Mesenchymal stem cell (in vitro differentiated cells and primary cell): ENCODE measurements at regions not wholly inside any gene's neighbourhood (a gene's known extent, or its start where the extent isn't known, plus 50 kb on each side); places are given as distances from the start of the nearest gene placed in this dataset.

ENCODE experiments used
- DNase-seq: peaks from one replicate; pipeline ENCODE4 v3.0.0-alpha.2; 2013
- H2AFZ ChIP-seq: one replicate; pipeline ENCODE4 v1.6.1; 2013; ENCODE audit warnings: low read depth, mild to moderate bottlenecking, control low read depth, inconsistent platforms, low read length, moderate library complexity
- H2AK5ac ChIP-seq: 2 replicates; pipeline ENCODE4 v1.6.1; 2013; ENCODE audit warnings: low read length, moderate library complexity, mild to moderate bottlenecking, inconsistent platforms; ENCODE audit not compliant: severe bottlenecking
- H2BK120ac ChIP-seq: one replicate; pipeline ENCODE4 v1.6.1; 2013; ENCODE audit warnings: low read depth, mild to moderate bottlenecking, inconsistent platforms, low read length, moderate library complexity
- H2BK12ac ChIP-seq, 2 experiments: one replicate each; pipeline ENCODE4 v1.6.1; 2013; ENCODE audit warnings: inconsistent platforms in 2 of 2, low read length in 2 of 2, mild to moderate bottlenecking in 2 of 2, moderate library complexity in 2 of 2, control low read depth in 1 of 2
- H2BK15ac ChIP-seq: one replicate; pipeline ENCODE4 v1.6.1; 2013; ENCODE audit warnings: mild to moderate bottlenecking, low read depth, inconsistent platforms; ENCODE audit not compliant: poor library complexity, severe bottlenecking
- H2BK5ac ChIP-seq: 2 replicates; pipeline ENCODE4 v1.6.1; 2013; ENCODE audit warnings: low read depth, mild to moderate bottlenecking, low read length, control low read depth, inconsistent platforms; ENCODE audit not compliant: poor library complexity, severe bottlenecking
- H3K14ac ChIP-seq, 2 experiments: one replicate each; pipeline ENCODE4 v1.6.1; 2013; ENCODE audit warnings: inconsistent platforms in 2 of 2, low read length in 2 of 2, control low read depth in 1 of 2, mild to moderate bottlenecking in 1 of 2, moderate library complexity in 1 of 2
- H3K18ac ChIP-seq, 2 experiments: one replicate each; pipeline ENCODE4 v1.6.1; 2013; ENCODE audit warnings: inconsistent platforms in 2 of 2, low read length in 2 of 2, control low read depth in 1 of 2, low read depth in 1 of 2, mild to moderate bottlenecking in 1 of 2
- H3K23ac ChIP-seq, 2 experiments: one replicate each; pipeline ENCODE4 v1.6.1; 2013; ENCODE audit warnings: inconsistent platforms in 2 of 2, low read length in 2 of 2, mild to moderate bottlenecking in 2 of 2, moderate library complexity in 2 of 2, control low read depth in 1 of 2
- H3K27ac ChIP-seq: 2 replicates; pipeline ENCODE4 v1.5.1; 2013; ENCODE audit warnings: mild to moderate bottlenecking, moderate library complexity, low read length, control low read depth, inconsistent platforms; ENCODE audit not compliant: poor library complexity, severe bottlenecking
- H3K27me3 ChIP-seq, 2 experiments: 2 replicates each; pipeline versions ENCODE4 v1.6.1 to v1.7.0; 2013; ENCODE audit warnings: low read length in 2 of 2, mild to moderate bottlenecking in 2 of 2, moderate library complexity in 2 of 2, control low read depth in 1 of 2, inconsistent platforms in 1 of 2; ENCODE audit not compliant: control insufficient read depth in 1 of 2, insufficient read depth in 1 of 2
- H3K36me3 ChIP-seq, 2 experiments: 2 replicates each; pipeline versions ENCODE4 v1.6.1 to v1.7.0; 2013; ENCODE audit warnings: low read length in 2 of 2, control low read depth in 1 of 2, inconsistent platforms in 1 of 2, low read depth in 1 of 2, mild to moderate bottlenecking in 1 of 2; ENCODE audit not compliant: insufficient read depth in 2 of 2, control insufficient read depth in 1 of 2
- H3K4ac ChIP-seq, 2 experiments: one replicate each; pipeline ENCODE4 v1.6.1; 2013; ENCODE audit warnings: inconsistent platforms in 2 of 2, low read length in 2 of 2, mild to moderate bottlenecking in 2 of 2, moderate library complexity in 2 of 2, control low read depth in 1 of 2, low read depth in 1 of 2
- H3K4me1 ChIP-seq: 2 replicates; pipeline ENCODE4 v1.6.1; 2013; ENCODE audit warnings: low read depth, low read length, control low read depth; ENCODE audit not compliant: control insufficient read depth, insufficient read depth
- H3K4me2 ChIP-seq: 2 replicates; pipeline ENCODE4 v1.6.1; 2013; ENCODE audit warnings: low read length, mild to moderate bottlenecking, inconsistent platforms; ENCODE audit not compliant: poor library complexity, severe bottlenecking
- H3K4me3 ChIP-seq, 2 experiments: 2 replicates each; pipeline versions ENCODE4 v1.5.1 to v1.7.0; 2013; ENCODE audit warnings: low read length in 2 of 2, mild to moderate bottlenecking in 2 of 2, control low read depth in 1 of 2, low read depth in 1 of 2; ENCODE audit not compliant: insufficient read depth in 1 of 2
- H3K79me1 ChIP-seq: replicated peaks from 2 replicates; pipeline ENCODE4 v1.6.1; 2013; ENCODE audit warnings: mild to moderate bottlenecking, control low read depth, low read length, inconsistent platforms; ENCODE audit not compliant: poor library complexity, severe bottlenecking
- H3K9ac ChIP-seq: 2 replicates; pipeline ENCODE4 v1.7.0; 2013; ENCODE audit warnings: mild to moderate bottlenecking, low read length, moderate library complexity
- H3K9me3 ChIP-seq: 2 replicates; pipeline ENCODE4 v1.7.0; 2013; ENCODE audit warnings: mild to moderate bottlenecking, low read length; ENCODE audit not compliant: control insufficient read depth
- H4K8ac ChIP-seq: one replicate; pipeline ENCODE4 v1.6.1; 2013; ENCODE audit warnings: inconsistent platforms, mild to moderate bottlenecking, low read length, moderate library complexity
- H4K91ac ChIP-seq: one replicate; pipeline ENCODE4 v1.6.1; 2013; ENCODE audit warnings: mild to moderate bottlenecking, low read length, inconsistent platforms
- WGBS: methylation state at CpG from one replicate; pipeline ENCODE4 v1.1.7; 2013; ENCODE audit warnings: mixed read lengths; 5-methylcytosine and 5-hydroxymethylcytosine counted together

DNA sequence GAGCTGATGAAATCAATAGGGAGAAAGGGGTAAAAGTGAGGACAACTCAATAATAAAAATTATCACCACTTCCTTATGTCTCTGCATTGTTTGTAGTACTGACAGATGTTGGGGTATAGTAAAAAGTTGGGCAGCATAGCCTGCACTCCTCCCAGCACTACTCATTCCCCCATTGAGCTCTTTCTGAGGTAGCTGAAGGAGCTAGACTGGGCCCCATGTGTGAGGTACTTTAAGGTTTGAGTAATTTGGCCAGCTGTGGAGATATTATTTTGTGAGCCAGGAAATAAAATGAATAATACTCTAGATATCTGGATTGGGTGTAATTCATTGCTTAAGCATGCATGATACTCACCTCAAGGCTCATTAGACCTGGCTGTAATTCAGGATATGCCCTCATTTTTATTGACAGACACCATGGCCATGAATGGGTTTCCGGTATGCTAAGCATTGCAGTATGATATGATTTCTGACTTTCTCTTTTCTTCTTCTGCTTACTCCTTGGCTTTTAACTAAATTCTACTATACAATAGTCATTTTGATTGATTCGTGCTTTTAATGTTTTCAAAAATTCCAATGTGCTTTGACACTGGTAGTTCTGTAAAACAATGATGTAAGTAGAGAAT is 283.9 kb upstream of the RIMS1 start:
- H2AK5ac ChIP-seq = no peak overlapping the region
- H3K14ac ChIP-seq = no peak overlapping the region
- no peak overlapping the region for H2AFZ ChIP-seq
- H3K79me1 ChIP-seq = peaks cover 1% of the 10 kb centered on the region
- H3K4me3 ChIP-seq = no peak overlapping the region
- no peaks in the 10 kb centered on the region for H3K36me3 ChIP-seq
- H3K4me1 ChIP-seq = peaks cover 4% of the 10 kb centered on the region
- H2BK12ac ChIP-seq = no peak overlapping the region
- no peak overlapping the region for H3K9ac ChIP-seq
- H4K8ac ChIP-seq = no peak overlapping the region
- no peak overlapping the region for H3K4me2 ChIP-seq
- H3K23ac ChIP-seq = no peak overlapping the region
- no peaks in the 10 kb centered on the region for H3K9me3 ChIP-seq
- DNase-seq = no peak
- no peak overlapping the region for H3K4ac ChIP-seq
- H2BK5ac ChIP-seq = no peak overlapping the region
- 100% methylated on average over 1 of the region's 2 CpGs for WGBS
- H3K18ac ChIP-seq = no peak overlapping the region
- H3K27me3 ChIP-seq = no peaks in the 10 kb centered on the region
- no peak overlapping the region for H2BK120ac ChIP-seq
- no peak overlapping the region for H4K91ac ChIP-seq
- peak overlapping the region; percentile 74 for H3K27ac ChIP-seq
- H2BK15ac ChIP-seq = no peak overlapping the region

DNA sequence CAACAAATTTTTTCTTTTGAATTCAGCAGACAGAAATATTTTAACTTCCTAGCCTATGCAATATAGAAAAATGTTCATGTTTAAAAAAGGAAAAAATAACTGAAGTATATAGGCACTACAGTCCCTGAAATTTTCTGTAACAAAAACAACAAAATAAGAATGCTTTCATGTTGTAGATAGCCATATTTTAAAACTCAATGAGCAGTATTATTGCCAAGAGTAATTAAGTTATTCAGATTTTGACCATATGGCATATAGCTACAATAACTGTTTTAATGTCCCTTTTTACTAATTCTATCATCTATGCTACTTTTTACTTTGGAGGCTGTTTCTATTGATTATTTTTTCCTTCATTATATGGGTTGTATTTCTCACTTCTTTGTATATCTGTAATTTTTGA is 283.3 kb upstream of the RIMS1 start:
- no peak overlapping the region for H3K23ac ChIP-seq
- peaks cover 4% of the 10 kb centered on the region for H3K4me1 ChIP-seq
- no peak overlapping the region for H2AFZ ChIP-seq
- H3K4ac ChIP-seq = no peak overlapping the region
- no peak overlapping the region for H3K14ac ChIP-seq
- no peaks in the 10 kb centered on the region for H3K9me3 ChIP-seq
- peaks cover 1% of the 10 kb centered on the region for H3K79me1 ChIP-seq
- H2BK5ac ChIP-seq = no peak overlapping the region
- H4K91ac ChIP-seq = no peak overlapping the region
- H3K4me3 ChIP-seq = no peak overlapping the region
- no peak overlapping the region for H3K9ac ChIP-seq
- no peak overlapping the region for H2BK120ac ChIP-seq
- no peak overlapping the region for H3K18ac ChIP-seq
- H3K27me3 ChIP-seq = no peaks in the 10 kb centered on the region
- no peak overlapping the region for H3K4me2 ChIP-seq
- no peak overlapping the region for H2AK5ac ChIP-seq
- H3K36me3 ChIP-seq = no peaks in the 10 kb centered on the region
- H2BK12ac ChIP-seq = no peak overlapping the region
- H2BK15ac ChIP-seq = no peak overlapping the region
- H3K27ac ChIP-seq = no peak overlapping the region
- no peak for DNase-seq
- no peak overlapping the region for H4K8ac ChIP-seq

DNA sequence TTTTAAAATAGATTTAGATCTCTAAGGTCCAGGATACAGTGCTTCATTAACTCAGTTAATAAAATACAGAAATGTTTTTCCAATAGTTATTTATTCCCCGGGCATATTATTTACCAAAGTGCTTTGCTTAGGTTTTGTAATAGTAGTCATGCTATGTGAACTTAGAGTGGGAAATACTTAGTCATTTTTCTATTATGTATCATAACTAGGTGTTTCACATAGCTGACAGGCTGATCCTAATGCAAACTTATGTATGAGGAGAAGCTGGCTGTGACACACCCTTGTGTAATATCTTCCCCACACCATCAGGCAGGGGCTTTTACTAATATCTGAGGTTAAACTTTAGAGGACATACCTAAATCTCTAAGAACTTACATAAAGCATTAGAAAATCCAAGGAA is 277.7 kb upstream of the RIMS1 start:
- no peak overlapping the region for H2BK120ac ChIP-seq
- H3K9ac ChIP-seq = no peak overlapping the region
- H4K91ac ChIP-seq = no peak overlapping the region
- H3K9me3 ChIP-seq = no peaks in the 10 kb centered on the region
- H3K36me3 ChIP-seq = no peaks in the 10 kb centered on the region
- no peak overlapping the region for H2AFZ ChIP-seq
- H3K27me3 ChIP-seq = peaks cover 0 to 3% of the 10 kb centered on the region in 2 experiments
- H3K4me3 ChIP-seq = no peak overlapping the region
- no peak overlapping the region for H3K4ac ChIP-seq
- peaks cover 4% of the 10 kb centered on the region for H3K4me1 ChIP-seq
- H3K79me1 ChIP-seq = peaks cover 4% of the 10 kb centered on the region
- H2BK15ac ChIP-seq = no peak overlapping the region
- no peak overlapping the region for H2BK5ac ChIP-seq
- no peak overlapping the region for H2AK5ac ChIP-seq
- H4K8ac ChIP-seq = no peak overlapping the region
- H3K23ac ChIP-seq = no peak overlapping the region
- peak overlapping the region; percentile 3 for H3K27ac ChIP-seq
- no peak overlapping the region for H2BK12ac ChIP-seq
- no peak overlapping the region for H3K14ac ChIP-seq
- no peak for DNase-seq
- H3K4me2 ChIP-seq = no peak overlapping the region
- WGBS = 100% methylated on average over 1 of the region's 1 CpG
- H3K18ac ChIP-seq = no peak overlapping the region

DNA sequence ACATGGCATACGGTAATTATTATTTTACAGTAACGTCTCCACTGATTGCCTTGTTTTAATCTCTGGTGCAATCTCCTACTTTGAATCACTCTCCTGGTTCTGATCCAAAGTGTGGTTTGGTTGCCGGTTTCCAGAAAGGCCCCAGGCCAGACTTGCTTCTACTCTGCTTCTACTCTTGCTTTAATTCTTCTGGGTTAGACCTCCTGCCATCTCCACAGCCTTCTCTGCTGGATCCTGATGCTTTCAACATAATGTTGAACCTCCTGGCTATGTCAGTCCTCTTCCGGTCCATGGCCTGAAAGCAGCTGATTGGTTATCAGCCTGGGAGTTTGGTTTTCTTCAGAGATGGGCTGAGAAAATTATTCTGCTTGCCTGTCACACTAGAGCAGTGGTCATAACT is 266.5 kb upstream of the RIMS1 start:
- no peak for DNase-seq
- H2BK15ac ChIP-seq = no peak overlapping the region
- no peak overlapping the region for H3K9ac ChIP-seq
- H3K79me1 ChIP-seq = no peaks in the 10 kb centered on the region
- H4K91ac ChIP-seq = no peak overlapping the region
- H3K4me1 ChIP-seq = no peaks in the 10 kb centered on the region
- no peak overlapping the region for H2BK120ac ChIP-seq
- no peak overlapping the region for H3K27ac ChIP-seq
- no peaks in the 10 kb centered on the region for H3K9me3 ChIP-seq
- no peak overlapping the region for H3K14ac ChIP-seq
- no peaks in the 10 kb centered on the region for H3K27me3 ChIP-seq
- no peak overlapping the region for H3K4ac ChIP-seq
- no peak overlapping the region for H2BK12ac ChIP-seq
- H3K36me3 ChIP-seq = no peaks in the 10 kb centered on the region
- H3K18ac ChIP-seq = no peak overlapping the region
- no peak overlapping the region for H3K4me3 ChIP-seq
- H2BK5ac ChIP-seq = no peak overlapping the region
- no peak overlapping the region for H3K23ac ChIP-seq
- no peak overlapping the region for H4K8ac ChIP-seq
- no peak overlapping the region for H2AFZ ChIP-seq
- no peak overlapping the region for H2AK5ac ChIP-seq
- WGBS = 90% methylated on average over 4 of the region's 4 CpGs
- H3K4me2 ChIP-seq = no peak overlapping the region
